H9 (cell line): ENCODE measurements at regions not wholly inside any gene's neighbourhood (a gene's known extent, or its start where the extent isn't known, plus 50 kb on each side); places are given as distances from the start of the nearest gene placed in this dataset.

ENCODE experiments used
- DNase-seq: peaks from one replicate; pipeline ENCODE4 v3.0.0-alpha.2; 2017
- H2AFZ ChIP-seq: one replicate; pipeline ENCODE4 v1.6.1; 2013; ENCODE audit warnings: mild to moderate bottlenecking, low read length, control low read depth, moderate library complexity
- H2AK5ac ChIP-seq: 2 replicates; pipeline ENCODE4 v1.6.1; 2013; ENCODE audit warnings: low read length, control low read depth, mixed read lengths; ENCODE audit not compliant: insufficient read length
- H2BK120ac ChIP-seq: one replicate; pipeline ENCODE4 v1.6.1; 2013; ENCODE audit warnings: low read depth, mild to moderate bottlenecking, low read length, control low read depth, inconsistent platforms; ENCODE audit not compliant: poor library complexity, severe bottlenecking
- H2BK12ac ChIP-seq: 2 replicates; pipeline ENCODE4 v1.6.1; 2013; ENCODE audit warnings: low read length, control low read depth, mixed read lengths, low read depth; ENCODE audit not compliant: insufficient read length
- H2BK15ac ChIP-seq: 2 replicates; pipeline ENCODE4 v1.6.1; 2013; ENCODE audit warnings: low read depth, low read length, control low read depth
- H2BK20ac ChIP-seq: one replicate; pipeline ENCODE4 v1.6.1; 2013; ENCODE audit warnings: low read depth, mild to moderate bottlenecking, low read length, control low read depth, inconsistent platforms; ENCODE audit not compliant: poor library complexity, severe bottlenecking
- H2BK5ac ChIP-seq: 2 replicates; pipeline ENCODE4 v1.6.1; 2013; ENCODE audit warnings: low read length, control low read depth, mixed read lengths; ENCODE audit not compliant: insufficient read length
- H3K14ac ChIP-seq: 2 replicates; pipeline ENCODE4 v1.6.1; 2013; ENCODE audit warnings: low read length, control low read depth; ENCODE audit not compliant: insufficient read depth
- H3K18ac ChIP-seq: 2 replicates; pipeline ENCODE4 v1.6.1; 2013; ENCODE audit warnings: low read depth, mild to moderate bottlenecking, mixed read lengths, low read length, control low read depth; ENCODE audit not compliant: insufficient read length
- H3K23ac ChIP-seq: 2 replicates; pipeline ENCODE4 v1.6.1; 2013; ENCODE audit warnings: low read length, control low read depth, mixed read lengths, low read depth; ENCODE audit not compliant: insufficient read length
- H3K23me2 ChIP-seq: 2 replicates; pipeline ENCODE4 v1.6.1; 2013; ENCODE audit warnings: low read depth, mild to moderate bottlenecking, mixed read lengths, low read length, control low read depth; ENCODE audit not compliant: insufficient read length, poor library complexity, severe bottlenecking
- H3K27ac ChIP-seq: 2 replicates; pipeline ENCODE4 v1.5.1; 2013; ENCODE audit warnings: low read length, control low read depth, mixed read lengths, low read depth; ENCODE audit not compliant: insufficient read length
- H3K27me3 ChIP-seq: 2 replicates; pipeline ENCODE4 v1.6.1; 2013; ENCODE audit warnings: low read length, control low read depth, inconsistent platforms; ENCODE audit not compliant: insufficient read depth
- H3K4ac ChIP-seq: 2 replicates; pipeline ENCODE4 v1.6.1; 2013; ENCODE audit warnings: low read depth, mild to moderate bottlenecking, control low read depth, inconsistent platforms, low read length, moderate library complexity
- H3K4me1 ChIP-seq: 2 replicates; pipeline ENCODE4 v1.6.1; 2013; ENCODE audit warnings: low read length, control low read depth, inconsistent platforms; ENCODE audit not compliant: insufficient read depth
- H3K4me2 ChIP-seq: 2 replicates; pipeline ENCODE4 v1.6.1; 2013; ENCODE audit warnings: low read length, control low read depth, mixed read lengths; ENCODE audit not compliant: insufficient read length, insufficient read depth
- H3K56ac ChIP-seq: 2 replicates; pipeline ENCODE4 v1.6.1; 2013; ENCODE audit warnings: low read depth, mild to moderate bottlenecking, mixed read lengths, low read length, control low read depth; ENCODE audit not compliant: insufficient read length
- H3K79me1 ChIP-seq: 2 replicates; pipeline ENCODE4 v1.6.1; 2013; ENCODE audit warnings: low read depth, mild to moderate bottlenecking, moderate library complexity, low read length, control low read depth, inconsistent platforms; ENCODE audit not compliant: insufficient read depth, poor library complexity, severe bottlenecking
- H3K79me2 ChIP-seq: 2 replicates; pipeline ENCODE4 v1.6.1; 2013; ENCODE audit warnings: low read length, control low read depth, inconsistent platforms; ENCODE audit not compliant: insufficient read depth
- H3K9ac ChIP-seq: 2 replicates; pipeline ENCODE4 v1.6.1; 2013; ENCODE audit warnings: low read length, control low read depth, mixed read lengths; ENCODE audit not compliant: insufficient read length; ENCODE audit errors: extremely low read depth
- H3K9me3 ChIP-seq: one replicate; pipeline ENCODE4 v1.6.1; 2013; ENCODE audit warnings: low read depth, low read length, inconsistent platforms; ENCODE audit not compliant: control insufficient read depth
- H3T11ph ChIP-seq: one replicate; pipeline ENCODE4 v1.6.1; 2013; ENCODE audit warnings: mild to moderate bottlenecking, low read length, control low read depth, inconsistent platforms
- H4K20me1 ChIP-seq: one replicate; pipeline ENCODE4 v1.6.1; 2013; ENCODE audit not compliant: control insufficient read depth, insufficient read length, insufficient read depth
- H4K5ac ChIP-seq: 2 replicates; pipeline ENCODE4 v1.6.1; 2013; ENCODE audit warnings: low read depth, mild to moderate bottlenecking, mixed read lengths, low read length, control low read depth; ENCODE audit not compliant: insufficient read length
- H4K8ac ChIP-seq: replicated peaks from 2 replicates; pipeline ENCODE4 v1.6.1; 2013; ENCODE audit warnings: low read length, control low read depth, mixed read lengths, low read depth; ENCODE audit not compliant: insufficient read length
- H4K91ac ChIP-seq: 2 replicates; pipeline ENCODE4 v1.6.1; 2013; ENCODE audit warnings: low read depth, mild to moderate bottlenecking, moderate library complexity, mixed read lengths, low read length, control low read depth; ENCODE audit not compliant: insufficient read length
- H3K27ac Mint-ChIP-seq, 3 experiments: 2 replicates in 2 of 3; 3 replicates in 1 of 3; pipeline ENCODE4 v1.8.0; 2020 to 2021; ENCODE audit warnings: mixed read lengths in 3 of 3, mild to moderate bottlenecking in 1 of 3, moderate library complexity in 1 of 3
- H3K27me3 Mint-ChIP-seq: 2 replicates; pipeline ENCODE4 v1.8.0; 2021; ENCODE audit warnings: low read depth, mild to moderate bottlenecking, moderate library complexity, mixed read lengths
- H3K36me3 Mint-ChIP-seq, 3 experiments: 2 replicates in 2 of 3; 3 replicates in 1 of 3; pipeline ENCODE4 v1.8.0; 2020 to 2021; ENCODE audit warnings: low read depth in 3 of 3, mixed read lengths in 3 of 3; ENCODE audit not compliant: insufficient read depth in 1 of 3
- H3K4me1 Mint-ChIP-seq, 2 experiments: 2 replicates each; pipeline ENCODE4 v1.8.0; 2020; ENCODE audit warnings: mixed read lengths in 2 of 2
- H3K4me3 Mint-ChIP-seq, 2 experiments: 2 replicates in 1 of 2; 3 replicates in 1 of 2; pipeline ENCODE4 v1.8.0; 2020 to 2021; ENCODE audit warnings: mild to moderate bottlenecking in 2 of 2, mixed read lengths in 2 of 2, moderate library complexity in 1 of 2
- H3K9me3 Mint-ChIP-seq, 2 experiments: 2 replicates in 1 of 2; 3 replicates in 1 of 2; pipeline ENCODE4 v1.8.0; 2020; ENCODE audit warnings: mild to moderate bottlenecking in 2 of 2, mixed read lengths in 2 of 2, moderate library complexity in 1 of 2
- WGBS: extraction: QIAGEN DNeasy Blood & Tissue Kit; methylation state at CpG from one replicate; pipeline ENCODE4 v1.1.7; 2013; ENCODE audit warnings: missing lambda C conversion rate, low lambda C conversion rate, mixed read lengths; ENCODE audit not compliant: insufficient read length; ENCODE audit errors: extremely low coverage; 5-methylcytosine and 5-hydroxymethylcytosine counted together
- TF ChIP-seq, protein P1 (sequence below): fragments of 200-600 bp; sonication (generic); conservative IDR thresholded peaks from 3 replicates; pipeline ENCODE4 v1.8.0; 2021; ENCODE audit warnings: antibody characterized with exemption, mild to moderate bottlenecking

DNA sequence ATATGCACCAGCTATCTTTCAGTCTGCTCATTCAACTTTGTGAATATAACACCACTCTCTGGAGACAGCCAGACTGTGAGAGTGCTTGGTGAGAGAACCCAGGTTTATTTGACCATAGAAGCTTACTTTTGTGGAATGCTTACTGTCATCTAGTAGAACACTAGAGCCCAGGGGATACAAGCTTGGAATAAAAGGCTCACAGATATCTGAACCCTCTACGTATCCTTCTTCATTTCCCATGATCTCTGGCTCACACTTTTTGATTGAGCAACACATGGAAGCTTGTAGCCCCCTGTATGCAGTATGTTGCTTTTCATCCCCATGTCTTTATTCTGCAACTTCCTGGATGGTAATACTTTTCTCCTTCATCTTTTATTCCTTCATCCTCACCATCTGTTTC lies 835.3 kb upstream of the CITED2 start:
- Histone ChIP-seq H3K27ac (no peak overlapping the region), H2BK12ac (no peak overlapping the region), H2BK120ac (no peak overlapping the region), H2AK5ac (no peak overlapping the region), H3K79me2 (no peaks in the 10 kb centered on the region), H3K14ac (no peak overlapping the region), H3K9ac (no peak overlapping the region), H4K5ac (no peak overlapping the region), H4K91ac (no peak overlapping the region), H3K4me2 (no peak overlapping the region), H4K20me1 (no peaks in the 10 kb centered on the region), H3K18ac (no peak overlapping the region), H3K4me1 (no peaks in the 10 kb centered on the region), H2BK20ac (no peak overlapping the region), H3K56ac (no peak overlapping the region), H4K8ac (no peak overlapping the region), H2BK5ac (no peak overlapping the region), H3K23ac (no peak overlapping the region), H3K79me1 (no peaks in the 10 kb centered on the region), H3K23me2 (no peaks in the 10 kb centered on the region), H3K9me3 (no peaks in the 10 kb centered on the region), H3K27me3 (no peaks in the 10 kb centered on the region), H3T11ph (no peak overlapping the region), H3K4ac (no peak overlapping the region), H2AFZ (no peak overlapping the region), H2BK15ac (no peak overlapping the region)
- no CpG with 5 or more reads among the region's 1 CpG for WGBS
- Mint-ChIP-seq H3K27me3 (no peaks in the 10 kb centered on the region), H3K4me3 (no peak overlapping the region), H3K36me3 (no peaks in the 10 kb centered on the region; a peak in 1 of 7 replicates), H3K9me3 (no peaks in the 10 kb centered on the region; a peak in 2 of 5 replicates), H3K4me1 (peaks cover 5 to 6% of the 10 kb centered on the region in 2 experiments; a peak in 3 of 4 replicates), H3K27ac (no peak overlapping the region)
- TF ChIP-seq, protein P1, sequence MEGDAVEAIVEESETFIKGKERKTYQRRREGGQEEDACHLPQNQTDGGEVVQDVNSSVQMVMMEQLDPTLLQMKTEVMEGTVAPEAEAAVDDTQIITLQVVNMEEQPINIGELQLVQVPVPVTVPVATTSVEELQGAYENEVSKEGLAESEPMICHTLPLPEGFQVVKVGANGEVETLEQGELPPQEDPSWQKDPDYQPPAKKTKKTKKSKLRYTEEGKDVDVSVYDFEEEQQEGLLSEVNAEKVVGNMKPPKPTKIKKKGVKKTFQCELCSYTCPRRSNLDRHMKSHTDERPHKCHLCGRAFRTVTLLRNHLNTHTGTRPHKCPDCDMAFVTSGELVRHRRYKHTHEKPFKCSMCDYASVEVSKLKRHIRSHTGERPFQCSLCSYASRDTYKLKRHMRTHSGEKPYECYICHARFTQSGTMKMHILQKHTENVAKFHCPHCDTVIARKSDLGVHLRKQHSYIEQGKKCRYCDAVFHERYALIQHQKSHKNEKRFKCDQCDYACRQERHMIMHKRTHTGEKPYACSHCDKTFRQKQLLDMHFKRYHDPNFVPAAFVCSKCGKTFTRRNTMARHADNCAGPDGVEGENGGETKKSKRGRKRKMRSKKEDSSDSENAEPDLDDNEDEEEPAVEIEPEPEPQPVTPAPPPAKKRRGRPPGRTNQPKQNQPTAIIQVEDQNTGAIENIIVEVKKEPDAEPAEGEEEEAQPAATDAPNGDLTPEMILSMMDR: no peak
- no peak for DNase-seq
